Fibroblast of lung (primary cell): ENCODE measurements at regions not wholly inside any gene's neighbourhood (a gene's known extent, or its start where the extent isn't known, plus 50 kb on each side); places are given as distances from the start of the nearest gene placed in this dataset.

Source experiments
- DNase-seq, 2 donors: peaks; one replicate each; pipeline versions ENCODE4 v3.0.0 to v3.0.0-alpha.2; 2010; ENCODE audit warnings: low read depth in 2 of 2
- H2AFZ ChIP-seq: 2 replicates; pipeline ENCODE4 v1.5.1; 2012; ENCODE audit warnings: low read length, control low read depth, inconsistent platforms
- H3K27ac ChIP-seq: 2 replicates; pipeline ENCODE4 v1.5.1; 2011; ENCODE audit warnings: low read length, control low read depth; ENCODE audit not compliant: insufficient read depth
- H3K27me3 ChIP-seq: 2 replicates; pipeline ENCODE4 v1.5.1; 2011; ENCODE audit warnings: mild to moderate bottlenecking, low read length; ENCODE audit not compliant: control insufficient read depth, insufficient read depth
- H3K36me3 ChIP-seq: 2 replicates; pipeline ENCODE4 v1.5.1; 2011; ENCODE audit warnings: low read length; ENCODE audit not compliant: control insufficient read depth, insufficient read depth
- H3K4me1 ChIP-seq: 2 replicates; pipeline ENCODE4 v1.5.1; 2011; ENCODE audit warnings: low read length; ENCODE audit not compliant: control insufficient read depth, insufficient read depth; ENCODE audit errors: extremely low read depth
- H3K4me2 ChIP-seq: 2 replicates; pipeline ENCODE4 v1.5.1; 2011; ENCODE audit warnings: low read length, control low read depth; ENCODE audit not compliant: insufficient read depth; ENCODE audit errors: extremely low read depth
- H3K4me3 ChIP-seq, 4 experiments: fragments of 200-600 bp in 1 of 4; sonication (generic) in 1 of 4; replicated peaks in 1 of 4; 2 replicates each; pipeline ENCODE4 v1.5.1; 2011 to 2016; ENCODE audit warnings: low read length in 4 of 4, low read depth in 3 of 4, mild to moderate bottlenecking in 3 of 4, control low read depth in 2 of 4, inconsistent platforms in 1 of 4, mixed read lengths in 1 of 4; ENCODE audit not compliant: insufficient read depth in 1 of 4; ENCODE audit errors: control extremely low read depth in 1 of 4
- H3K79me2 ChIP-seq: 2 replicates; pipeline ENCODE4 v1.5.1; 2012; ENCODE audit warnings: mild to moderate bottlenecking, low read length, inconsistent platforms; ENCODE audit not compliant: control insufficient read depth, insufficient read depth
- H3K9ac ChIP-seq: 2 replicates; pipeline ENCODE4 v1.5.1; 2011; ENCODE audit warnings: mild to moderate bottlenecking, low read length, control low read depth; ENCODE audit not compliant: insufficient read depth
- H3K9me3 ChIP-seq: 2 replicates; pipeline ENCODE4 v1.5.1; 2012; ENCODE audit warnings: low read depth, low read length; ENCODE audit not compliant: control insufficient read depth, insufficient read depth
- H4K20me1 ChIP-seq: 2 replicates; pipeline ENCODE4 v1.5.1; 2011; ENCODE audit warnings: low read length; ENCODE audit not compliant: control insufficient read depth, insufficient read depth; ENCODE audit errors: extremely low read depth
- EZH2 ChIP-seq: IDR thresholded peaks from 2 replicates; pipeline ENCODE4 v1.5.1; 2012; ENCODE audit warnings: low read length, control low read depth, mild to moderate bottlenecking; ENCODE audit errors: missing control alignments
- TF ChIP-seq, protein P1 (sequence below), 2 donors: IDR thresholded peaks in 1 of 2; conservative IDR thresholded peaks in 1 of 2; 1 replicate in 1 of 2; 2 replicates in 1 of 2; pipeline ENCODE4 v1.5.1; 2011 to 2012; ENCODE audit warnings: low read length in 2 of 2, control low read depth in 1 of 2, inconsistent platforms in 1 of 2, low read depth in 1 of 2, mild to moderate bottlenecking in 1 of 2

DNA sequence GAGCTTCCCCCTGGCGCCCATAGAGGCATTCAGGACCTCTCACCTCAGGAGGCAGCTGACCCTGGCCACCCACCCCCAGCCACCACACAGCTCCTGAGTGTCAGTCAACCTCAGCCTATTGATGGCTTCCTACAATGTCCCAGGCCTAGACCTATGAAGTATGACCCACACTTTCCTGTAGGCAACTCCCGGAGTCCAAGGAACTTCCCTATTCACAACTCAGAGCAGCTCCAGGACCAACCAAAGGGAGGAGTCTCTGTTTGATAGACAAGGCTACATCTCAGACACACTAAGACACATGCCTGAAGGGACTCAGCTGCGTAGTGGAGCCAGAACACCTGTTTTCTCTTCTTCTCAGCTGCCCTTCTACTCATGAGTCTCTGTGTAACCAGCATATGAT, 169.1 kb downstream of the MAFB start:
- Histone ChIP-seq H3K4me2 (no peak overlapping the region), H3K36me3 (no peaks in the 10 kb centered on the region), H3K4me3 (no peak overlapping the region), H3K4me1 (no peaks in the 10 kb centered on the region), H3K9me3 (no peaks in the 10 kb centered on the region), H3K27me3 (no peaks in the 10 kb centered on the region), H3K27ac (no peak overlapping the region), H3K79me2 (no peaks in the 10 kb centered on the region), H2AFZ (no peak overlapping the region), H3K9ac (no peak overlapping the region), H4K20me1 (no peaks in the 10 kb centered on the region)
- DNase-seq = no peak
- TF ChIP-seq EZH2 = no peak

DNA sequence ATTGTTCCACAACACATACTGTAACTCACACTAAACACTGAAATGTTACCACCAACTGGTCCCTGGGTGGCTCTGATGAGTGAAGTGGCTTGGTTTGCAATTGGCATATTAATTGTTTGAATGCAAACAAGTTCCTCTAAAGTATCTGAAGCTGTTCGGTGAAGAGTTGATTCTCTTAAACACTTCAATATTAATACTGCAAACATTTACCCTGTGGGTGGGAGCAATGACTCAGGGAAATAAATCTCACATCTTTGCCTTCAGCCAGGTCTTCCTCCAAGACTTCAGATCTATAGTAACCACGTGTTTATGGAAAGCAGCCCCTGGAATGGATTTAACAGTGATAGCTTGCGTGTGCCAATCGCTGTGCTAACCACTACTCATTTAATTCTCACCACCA, 176.0 kb downstream of the MAFB start:
- Histone ChIP-seq H3K36me3 (no peaks in the 10 kb centered on the region), H3K27me3 (no peaks in the 10 kb centered on the region), H3K79me2 (no peaks in the 10 kb centered on the region), H3K9ac (no peak overlapping the region), H3K4me1 (no peaks in the 10 kb centered on the region), H3K4me3 (no peak overlapping the region), H3K4me2 (no peak overlapping the region), H3K9me3 (no peaks in the 10 kb centered on the region), H3K27ac (no peak overlapping the region), H4K20me1 (no peaks in the 10 kb centered on the region), H2AFZ (no peak overlapping the region)
- DNase-seq = peak in 1 of 2 donors; percentile 37
- TF ChIP-seq, protein P1, sequence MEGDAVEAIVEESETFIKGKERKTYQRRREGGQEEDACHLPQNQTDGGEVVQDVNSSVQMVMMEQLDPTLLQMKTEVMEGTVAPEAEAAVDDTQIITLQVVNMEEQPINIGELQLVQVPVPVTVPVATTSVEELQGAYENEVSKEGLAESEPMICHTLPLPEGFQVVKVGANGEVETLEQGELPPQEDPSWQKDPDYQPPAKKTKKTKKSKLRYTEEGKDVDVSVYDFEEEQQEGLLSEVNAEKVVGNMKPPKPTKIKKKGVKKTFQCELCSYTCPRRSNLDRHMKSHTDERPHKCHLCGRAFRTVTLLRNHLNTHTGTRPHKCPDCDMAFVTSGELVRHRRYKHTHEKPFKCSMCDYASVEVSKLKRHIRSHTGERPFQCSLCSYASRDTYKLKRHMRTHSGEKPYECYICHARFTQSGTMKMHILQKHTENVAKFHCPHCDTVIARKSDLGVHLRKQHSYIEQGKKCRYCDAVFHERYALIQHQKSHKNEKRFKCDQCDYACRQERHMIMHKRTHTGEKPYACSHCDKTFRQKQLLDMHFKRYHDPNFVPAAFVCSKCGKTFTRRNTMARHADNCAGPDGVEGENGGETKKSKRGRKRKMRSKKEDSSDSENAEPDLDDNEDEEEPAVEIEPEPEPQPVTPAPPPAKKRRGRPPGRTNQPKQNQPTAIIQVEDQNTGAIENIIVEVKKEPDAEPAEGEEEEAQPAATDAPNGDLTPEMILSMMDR (conservative IDR thresholded peaks at IDR 0.05 in 1 of 2, IDR thresholded peaks at IDR 0.05 in 1 of 2; ENCODE audit: low read depth in 1 of 2, low read length in 2 of 2) = no peak
- no peak for TF ChIP-seq EZH2

DNA sequence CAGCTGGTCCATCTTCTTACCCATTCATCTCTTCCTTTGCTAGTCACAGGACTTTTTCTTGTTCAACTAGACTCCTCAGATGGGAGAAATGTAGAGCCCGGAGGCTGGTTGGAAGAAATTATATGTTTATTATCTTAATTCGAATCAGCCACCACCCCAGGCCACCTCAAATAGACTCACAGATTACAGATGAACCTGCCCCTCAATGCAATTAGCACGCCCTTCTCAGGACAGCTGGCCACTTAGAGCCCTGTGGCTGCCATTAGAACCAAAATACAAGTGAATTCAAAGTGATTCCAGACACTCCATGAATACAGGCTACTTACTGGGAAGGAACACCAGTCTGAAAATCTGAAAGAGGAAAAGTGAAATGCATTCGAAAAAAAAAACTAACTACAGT, 176.4 kb downstream of the MAFB start:
- no peak overlapping the region for H3K4me2 ChIP-seq
- H4K20me1 ChIP-seq = no peaks in the 10 kb centered on the region
- no peaks in the 10 kb centered on the region for H3K4me1 ChIP-seq
- no peaks in the 10 kb centered on the region for H3K36me3 ChIP-seq
- no peak overlapping the region for H3K9ac ChIP-seq
- no peaks in the 10 kb centered on the region for H3K9me3 ChIP-seq
- DNase-seq = no peak
- no peak for TF ChIP-seq EZH2
- TF ChIP-seq, protein P1 (conservative IDR thresholded peaks at IDR 0.05 in 1 of 2, IDR thresholded peaks at IDR 0.05 in 1 of 2; ENCODE audit: low read depth in 1 of 2, low read length in 2 of 2) = no peak
- no peak overlapping the region for H3K4me3 ChIP-seq
- H3K79me2 ChIP-seq = no peaks in the 10 kb centered on the region
- H3K27ac ChIP-seq = no peak overlapping the region
- H3K27me3 ChIP-seq = no peaks in the 10 kb centered on the region
- H2AFZ ChIP-seq = no peak overlapping the region
